ENCODE measurements at regions not wholly inside any gene's neighbourhood (a gene's known extent, or its start where the extent isn't known, plus 50 kb on each side); places are given as distances from the start of the nearest gene placed in this dataset.
A peak's percentile ranks its signal among the peaks of the same experiment; 100 is the strongest.

DNA sequence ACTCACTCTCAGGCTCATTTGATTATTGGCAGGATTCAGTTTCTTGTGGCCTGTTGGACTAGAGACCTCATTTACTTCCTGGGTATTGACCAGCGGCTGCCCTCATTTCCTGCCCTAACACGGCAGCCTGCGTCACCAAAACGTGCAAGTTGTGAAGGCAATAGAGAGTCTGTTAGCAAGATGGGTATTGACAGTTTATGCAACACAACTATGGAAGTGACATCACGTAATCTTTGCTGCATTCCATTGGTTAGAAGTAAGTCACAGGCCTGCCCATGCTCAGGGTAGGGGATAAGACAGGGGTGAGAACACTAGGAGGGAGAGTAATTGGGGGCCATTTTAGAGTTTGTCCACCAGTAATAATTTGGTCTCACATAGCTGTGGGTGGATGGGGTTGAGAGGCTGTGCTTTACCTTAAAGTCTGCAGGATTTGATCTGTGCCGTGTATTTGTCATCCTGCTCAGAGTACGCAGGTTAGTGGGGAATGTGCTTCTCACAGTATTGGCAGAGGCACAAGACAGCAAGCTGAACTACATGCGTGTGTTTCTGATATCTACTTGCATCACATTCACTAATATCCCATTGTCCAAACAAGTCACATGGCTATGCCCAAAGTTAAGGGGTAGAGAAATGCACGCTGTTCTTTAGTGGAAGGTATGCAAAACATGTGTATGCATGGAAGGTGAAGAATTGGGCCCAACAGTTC, 83.3 kb downstream of the EDEM1 start:
- no peak overlapping the region for H3K4me3 ChIP-seq
- DNase-seq (ENCODE audit: low spot score), result no peak
- TF ChIP-seq, protein P1, sequence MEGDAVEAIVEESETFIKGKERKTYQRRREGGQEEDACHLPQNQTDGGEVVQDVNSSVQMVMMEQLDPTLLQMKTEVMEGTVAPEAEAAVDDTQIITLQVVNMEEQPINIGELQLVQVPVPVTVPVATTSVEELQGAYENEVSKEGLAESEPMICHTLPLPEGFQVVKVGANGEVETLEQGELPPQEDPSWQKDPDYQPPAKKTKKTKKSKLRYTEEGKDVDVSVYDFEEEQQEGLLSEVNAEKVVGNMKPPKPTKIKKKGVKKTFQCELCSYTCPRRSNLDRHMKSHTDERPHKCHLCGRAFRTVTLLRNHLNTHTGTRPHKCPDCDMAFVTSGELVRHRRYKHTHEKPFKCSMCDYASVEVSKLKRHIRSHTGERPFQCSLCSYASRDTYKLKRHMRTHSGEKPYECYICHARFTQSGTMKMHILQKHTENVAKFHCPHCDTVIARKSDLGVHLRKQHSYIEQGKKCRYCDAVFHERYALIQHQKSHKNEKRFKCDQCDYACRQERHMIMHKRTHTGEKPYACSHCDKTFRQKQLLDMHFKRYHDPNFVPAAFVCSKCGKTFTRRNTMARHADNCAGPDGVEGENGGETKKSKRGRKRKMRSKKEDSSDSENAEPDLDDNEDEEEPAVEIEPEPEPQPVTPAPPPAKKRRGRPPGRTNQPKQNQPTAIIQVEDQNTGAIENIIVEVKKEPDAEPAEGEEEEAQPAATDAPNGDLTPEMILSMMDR (IDR thresholded peaks at IDR 0.05), result no peak
- H3K27ac ChIP-seq, result no peak overlapping the region

DNA sequence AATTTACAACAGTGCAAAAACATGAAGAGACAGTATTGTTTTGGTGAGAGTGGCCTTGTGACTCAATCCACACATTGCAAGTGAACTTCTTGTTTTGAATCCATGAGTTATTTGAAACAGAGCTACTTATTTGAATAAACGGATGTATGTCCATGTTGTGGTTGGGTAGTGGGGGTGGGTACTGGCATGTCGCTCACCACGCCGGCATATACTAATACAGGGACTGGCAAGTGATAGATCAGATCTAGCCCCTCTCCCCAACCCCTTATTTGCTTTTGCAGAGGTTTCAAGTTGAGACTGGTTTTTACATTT, 83.8 kb downstream of the EDEM1 start:
- H3K4me3 ChIP-seq, result no peak overlapping the region
- DNase-seq (ENCODE audit: low spot score), result no peak
- no peak overlapping the region for H3K27ac ChIP-seq
- TF ChIP-seq, protein P1 (IDR thresholded peaks at IDR 0.05), result no peak

- DNase-seq (ENCODE audit: low spot score), result no peak
- TF ChIP-seq, protein P1 (IDR thresholded peaks at IDR 0.05), result no peak
- Histone ChIP-seq H3K4me3 (no peak overlapping the region), H3K27ac (no peak overlapping the region)
These were observed 84.9 kb downstream of the EDEM1 start for GRCh38 chr3:5272387-5272786.

DNA sequence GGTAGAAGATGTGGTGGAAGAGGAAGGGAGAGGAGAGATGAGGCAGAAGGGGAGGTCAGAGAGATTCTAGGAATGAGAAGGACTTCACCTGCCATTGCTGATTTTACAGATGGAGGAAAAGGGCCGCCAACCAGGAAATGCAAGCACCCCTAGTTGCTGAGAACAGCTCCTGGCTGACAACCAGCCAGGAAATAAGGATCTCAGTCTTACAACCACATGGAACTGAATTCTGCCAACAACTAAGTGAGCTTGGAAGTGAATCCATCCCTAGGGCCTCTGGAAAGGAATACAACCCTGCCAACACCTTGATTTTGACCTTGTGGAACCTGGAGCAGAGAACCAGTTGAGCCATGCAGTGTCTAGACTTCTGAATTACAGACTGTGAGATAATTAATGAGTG, 86.6 kb downstream of the EDEM1 start:
- DNase-seq (ENCODE audit: low spot score), result no peak
- TF ChIP-seq, protein P1 (IDR thresholded peaks at IDR 0.05), result no peak
- no peak overlapping the region for H3K4me3 ChIP-seq
- H3K27ac ChIP-seq, result no peak overlapping the region

DNA sequence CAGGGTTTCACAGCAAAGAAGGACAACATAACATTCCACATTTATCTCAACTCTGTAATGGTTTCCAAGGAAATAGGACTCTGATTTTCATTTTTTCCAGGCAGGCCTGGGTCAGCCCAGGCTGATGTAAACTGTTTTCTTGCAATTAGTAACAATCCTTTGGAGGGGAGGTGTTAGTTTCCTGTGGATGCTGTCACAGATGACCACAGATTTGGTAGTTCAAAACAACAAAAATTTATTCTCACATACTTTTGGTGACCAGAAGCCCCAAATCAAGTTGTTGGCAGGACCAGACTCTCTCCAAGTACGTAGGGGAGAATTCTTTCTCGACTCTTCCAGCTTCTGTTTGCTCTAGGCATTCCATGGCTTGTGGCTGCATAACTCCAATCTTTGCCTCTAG, 88.0 kb downstream of the EDEM1 start:
- TF ChIP-seq, protein P1 (IDR thresholded peaks at IDR 0.05), result no peak
- Histone ChIP-seq H3K4me3 (no peak overlapping the region), H3K27ac (peak overlapping the region in 1 of 2 donors; percentile 68)
- no peak for DNase-seq (ENCODE audit: low spot score)

DNA sequence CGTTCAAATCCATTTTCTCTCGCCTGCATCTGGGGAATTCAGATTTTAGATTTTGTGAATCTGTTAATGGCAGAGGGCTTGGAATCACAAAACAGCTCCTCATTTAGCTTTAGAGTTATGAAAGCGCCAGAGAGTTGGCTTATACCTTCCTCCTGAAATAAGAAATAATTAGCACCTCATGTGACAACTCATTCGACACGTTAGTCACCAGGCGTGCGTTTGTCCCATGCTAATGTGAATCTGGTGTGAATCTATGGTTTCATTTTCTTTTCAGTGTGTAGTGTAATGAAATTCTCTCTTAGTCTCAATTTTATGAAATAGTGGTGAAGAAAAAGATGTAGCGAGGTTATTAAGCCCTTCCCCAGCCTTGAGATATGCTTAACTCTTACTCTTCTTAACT, 89.4 kb downstream of the EDEM1 start:
- TF ChIP-seq, protein P1 (IDR thresholded peaks at IDR 0.05), result no peak
- no peak overlapping the region for H3K4me3 ChIP-seq
- DNase-seq (ENCODE audit: low spot score), result no peak
- H3K27ac ChIP-seq, result peak overlapping the region in 1 of 2 donors; percentile 24

- Histone ChIP-seq H3K4me3 (no peak overlapping the region), H3K27ac (no peak overlapping the region)
- no peak for DNase-seq (ENCODE audit: low spot score)
- TF ChIP-seq, protein P1 (IDR thresholded peaks at IDR 0.05), result no peak
These were observed 90.2 kb downstream of the EDEM1 start for GRCh38 chr3:5277612-5278236.

Data from coronary artery (tissue), 2 donors.